ENCODE measurements at regions not wholly inside any gene's neighbourhood (a gene's known extent, or its start where the extent isn't known, plus 50 kb on each side); places are given as distances from the start of the nearest gene placed in this dataset.

DNA sequence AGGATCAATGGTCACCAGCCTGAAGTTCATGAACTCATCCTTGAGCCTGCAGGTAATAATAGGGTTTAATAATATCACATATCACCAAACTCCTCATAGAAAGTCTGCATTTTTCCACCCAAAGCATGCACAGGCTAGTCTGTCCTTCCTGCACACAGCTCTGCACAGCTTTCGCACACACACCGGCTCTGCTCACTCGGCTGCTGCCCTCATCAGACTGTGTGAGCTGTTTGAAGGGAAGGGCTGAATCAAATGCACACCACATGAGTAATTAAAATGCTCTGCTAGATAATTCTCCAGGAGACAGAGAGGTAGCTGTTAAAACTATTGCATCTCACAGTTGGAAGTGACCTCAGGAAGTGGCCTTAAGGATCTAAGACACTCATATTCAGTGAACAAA, 108.4 kb upstream of the YPEL5 start:
- no peak for DNase-seq (ENCODE audit: low read depth)
- no peak for TF ChIP-seq MAX (IDR thresholded peaks at IDR 0.05; ENCODE audit: low read depth, low read length)
- no peak for TF ChIP-seq MYC (IDR thresholded peaks at IDR 0.05; ENCODE audit: low read depth, low read length)
- TF ChIP-seq, protein P1, sequence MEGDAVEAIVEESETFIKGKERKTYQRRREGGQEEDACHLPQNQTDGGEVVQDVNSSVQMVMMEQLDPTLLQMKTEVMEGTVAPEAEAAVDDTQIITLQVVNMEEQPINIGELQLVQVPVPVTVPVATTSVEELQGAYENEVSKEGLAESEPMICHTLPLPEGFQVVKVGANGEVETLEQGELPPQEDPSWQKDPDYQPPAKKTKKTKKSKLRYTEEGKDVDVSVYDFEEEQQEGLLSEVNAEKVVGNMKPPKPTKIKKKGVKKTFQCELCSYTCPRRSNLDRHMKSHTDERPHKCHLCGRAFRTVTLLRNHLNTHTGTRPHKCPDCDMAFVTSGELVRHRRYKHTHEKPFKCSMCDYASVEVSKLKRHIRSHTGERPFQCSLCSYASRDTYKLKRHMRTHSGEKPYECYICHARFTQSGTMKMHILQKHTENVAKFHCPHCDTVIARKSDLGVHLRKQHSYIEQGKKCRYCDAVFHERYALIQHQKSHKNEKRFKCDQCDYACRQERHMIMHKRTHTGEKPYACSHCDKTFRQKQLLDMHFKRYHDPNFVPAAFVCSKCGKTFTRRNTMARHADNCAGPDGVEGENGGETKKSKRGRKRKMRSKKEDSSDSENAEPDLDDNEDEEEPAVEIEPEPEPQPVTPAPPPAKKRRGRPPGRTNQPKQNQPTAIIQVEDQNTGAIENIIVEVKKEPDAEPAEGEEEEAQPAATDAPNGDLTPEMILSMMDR (IDR thresholded peaks at IDR 0.05; ENCODE audit: low read depth, low read length), result no peak
- TF ChIP-seq POLR2A (IDR thresholded peaks at IDR 0.05; ENCODE audit: extremely low read depth, insufficient read length), result no peak
- H3K4me3 ChIP-seq (ENCODE audit: low read depth, low read length), result no peak overlapping the region

- no peak for TF ChIP-seq MYC (IDR thresholded peaks at IDR 0.05; ENCODE audit: low read depth, low read length)
- TF ChIP-seq, protein P1 (IDR thresholded peaks at IDR 0.05; ENCODE audit: low read depth, low read length), result no peak
- TF ChIP-seq MAX (IDR thresholded peaks at IDR 0.05; ENCODE audit: low read depth, low read length), result no peak
- TF ChIP-seq POLR2A (IDR thresholded peaks at IDR 0.05; ENCODE audit: extremely low read depth, insufficient read length), result no peak
- DNase-seq (ENCODE audit: low read depth), result no peak
- H3K4me3 ChIP-seq (ENCODE audit: low read depth, low read length), result no peak overlapping the region
Measured at GRCh38 chr2:30039101-30039500, 107.7 kb upstream of the YPEL5 start.

GRCh38 chr2:30040147-30040546, 106.7 kb upstream of the YPEL5 start:
- no peak for TF ChIP-seq MAX (IDR thresholded peaks at IDR 0.05; ENCODE audit: low read depth, low read length)
- TF ChIP-seq POLR2A (IDR thresholded peaks at IDR 0.05; ENCODE audit: extremely low read depth, insufficient read length), result no peak
- TF ChIP-seq, protein P1 (IDR thresholded peaks at IDR 0.05; ENCODE audit: low read depth, low read length), result no peak
- TF ChIP-seq MYC (IDR thresholded peaks at IDR 0.05; ENCODE audit: low read depth, low read length), result no peak
- H3K4me3 ChIP-seq (ENCODE audit: low read depth, low read length), result no peak overlapping the region
- DNase-seq (ENCODE audit: low read depth), result no peak

DNA sequence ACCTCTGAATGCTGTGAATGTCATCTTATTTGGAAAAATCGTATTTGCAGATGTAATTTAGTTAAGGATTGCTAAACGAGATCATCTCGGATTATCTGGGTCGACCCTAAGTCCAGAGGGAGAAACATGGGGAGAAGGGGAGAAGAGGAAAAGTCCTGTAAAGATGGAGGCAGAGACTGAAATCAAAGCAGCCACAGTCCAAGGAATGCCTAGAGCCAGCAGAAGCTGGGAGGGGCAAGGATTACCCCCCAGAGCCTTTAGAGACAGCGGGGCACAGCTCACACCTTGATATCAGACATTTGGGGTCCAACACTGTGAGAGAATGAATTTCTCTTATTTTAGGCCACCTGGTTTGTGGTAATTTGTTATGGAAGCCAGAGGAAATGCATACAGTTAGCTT, 104.9 kb upstream of the YPEL5 start:
- H3K4me3 ChIP-seq (ENCODE audit: low read depth, low read length), result no peak overlapping the region
- TF ChIP-seq MAX (IDR thresholded peaks at IDR 0.05; ENCODE audit: low read depth, low read length) (no peak), MYC (IDR thresholded peaks at IDR 0.05; ENCODE audit: low read depth, low read length) (no peak), POLR2A (IDR thresholded peaks at IDR 0.05; ENCODE audit: extremely low read depth, insufficient read length) (no peak)
- TF ChIP-seq, protein P1 (IDR thresholded peaks at IDR 0.05; ENCODE audit: low read depth, low read length), result no peak
- DNase-seq (ENCODE audit: low read depth), result no peak

DNA sequence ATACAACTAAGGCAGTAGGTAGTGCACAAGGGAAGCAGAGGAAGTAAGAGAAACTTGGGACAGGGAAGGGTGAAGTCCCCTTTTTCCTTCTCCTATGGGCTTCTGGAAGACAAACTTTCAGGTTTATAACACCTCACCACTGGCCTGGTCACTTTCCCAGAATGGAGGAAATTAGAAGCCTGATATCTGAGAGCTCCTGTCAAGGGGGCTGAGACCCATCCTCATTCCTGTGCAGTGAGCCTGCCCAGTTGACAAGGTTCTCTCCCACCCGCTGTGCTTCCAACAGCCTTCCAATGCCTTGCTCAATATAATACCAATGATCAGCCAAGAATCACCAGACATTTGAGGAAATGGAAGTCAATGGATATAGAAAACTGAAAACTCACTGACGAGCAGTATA, 100.4 kb upstream of the YPEL5 start:
- TF ChIP-seq, protein P1 (IDR thresholded peaks at IDR 0.05; ENCODE audit: low read depth, low read length), result no peak
- TF ChIP-seq MAX (IDR thresholded peaks at IDR 0.05; ENCODE audit: low read depth, low read length) (no peak), POLR2A (IDR thresholded peaks at IDR 0.05; ENCODE audit: extremely low read depth, insufficient read length) (no peak), MYC (IDR thresholded peaks at IDR 0.05; ENCODE audit: low read depth, low read length) (no peak)
- no peak for DNase-seq (ENCODE audit: low read depth)
- H3K4me3 ChIP-seq (ENCODE audit: low read depth, low read length), result no peak overlapping the region

DNA sequence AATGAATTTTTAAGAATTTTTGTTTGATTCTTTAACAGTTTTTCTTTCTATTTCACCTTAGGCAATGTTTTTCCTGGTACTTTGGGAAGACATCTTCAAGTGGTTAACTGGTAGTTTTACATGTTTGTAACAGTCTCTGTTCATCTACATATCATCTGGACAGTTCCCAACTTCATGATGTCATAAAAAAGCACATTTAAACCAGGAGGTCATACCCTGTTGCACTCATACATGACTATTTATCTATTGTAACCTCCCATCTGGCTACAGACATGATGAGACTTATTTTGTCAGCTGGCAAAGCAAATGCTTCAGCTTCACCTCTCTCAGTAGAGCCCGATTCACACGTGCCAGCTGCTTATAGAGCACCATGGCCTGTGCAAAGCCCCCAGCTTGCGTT, 99.8 kb upstream of the YPEL5 start:
- no peak for DNase-seq (ENCODE audit: low read depth)
- H3K4me3 ChIP-seq (ENCODE audit: low read depth, low read length), result no peak overlapping the region
- TF ChIP-seq POLR2A (IDR thresholded peaks at IDR 0.05; ENCODE audit: extremely low read depth, insufficient read length) (no peak), MAX (IDR thresholded peaks at IDR 0.05; ENCODE audit: low read depth, low read length) (no peak), MYC (IDR thresholded peaks at IDR 0.05; ENCODE audit: low read depth, low read length) (no peak)
- TF ChIP-seq, protein P1 (IDR thresholded peaks at IDR 0.05; ENCODE audit: low read depth, low read length), result no peak
